Colonic mucosa (tissue), 4 donors: ENCODE measurements at regions not wholly inside any gene's neighbourhood (a gene's known extent, or its start where the extent isn't known, plus 50 kb on each side); places are given as distances from the start of the nearest gene placed in this dataset.

Source experiments
- DNase-seq: peaks from one replicate; pipeline ENCODE4 v3.0.0-alpha.2; 2020
- H3K27ac ChIP-seq: fragments of 200-600 bp; one replicate; pipeline ENCODE4 v1.8.0; 2021
- H3K27me3 ChIP-seq: fragments of 200-600 bp; one replicate; pipeline ENCODE4 v1.8.0; 2021
- H3K36me3 ChIP-seq: fragments of 200-600 bp; one replicate; pipeline ENCODE4 v1.8.0; 2021
- H3K4me1 ChIP-seq: fragments of 200-600 bp; one replicate; pipeline ENCODE4 v1.8.0; 2021; ENCODE audit warnings: mild to moderate bottlenecking
- H3K4me3 ChIP-seq: fragments of 200-600 bp; one replicate; pipeline ENCODE4 v1.8.0; 2021
- H3K9ac ChIP-seq, 2 donors: one replicate each; pipeline ENCODE4 v1.7.0; 2013; ENCODE audit warnings: control low read depth in 2 of 2, low read depth in 2 of 2, low read length in 2 of 2
- H3K9me3 ChIP-seq: fragments of 200-600 bp; one replicate; pipeline ENCODE4 v1.8.0; 2021
- CTCF ChIP-seq: fragments of 200-600 bp; IDR thresholded peaks from one replicate; pipeline ENCODE4 v1.8.0; 2022; ENCODE audit warnings: antibody characterized with exemption, mild to moderate bottlenecking
- intact Hi-C: fragments of 100-400 bp; cut with DNase I; formaldehyde crosslinking; loops from one replicate; pipeline ENCODE4 v1.14.1; 2022
- donor health status: healthy.
- donor health status: DM: no; HTN: no; CAD: no.
- donor health status: DM: no; HTN: no; CAD: no.

- TF ChIP-seq CTCF: no peak
- H3K27ac ChIP-seq: no peak overlapping the region
These were observed 50.5 kb upstream of the CCDC196 start for GRCh38 chr14:66435683-66436082.

More at GRCh38 chr14:66435683-66436082, 50.5 kb upstream of the CCDC196 start:
- H3K36me3 ChIP-seq: no peaks in the 10 kb centered on the region
- no peak overlapping the region for H3K4me3 ChIP-seq
- no peaks in the 10 kb centered on the region for H3K4me1 ChIP-seq
- H3K27me3 ChIP-seq: no peaks in the 10 kb centered on the region
- intact Hi-C loops: no loop called here
- no peak for DNase-seq
- no peak overlapping the region for H3K9ac ChIP-seq
- H3K9me3 ChIP-seq: no peaks in the 10 kb centered on the region
